GM12878 (cell line): ENCODE measurements at regions not wholly inside any gene's neighbourhood (a gene's known extent, or its start where the extent isn't known, plus 50 kb on each side); places are given as distances from the start of the nearest gene placed in this dataset.

Source experiments
- BRCA1 ChIP-seq: IDR thresholded peaks from 2 replicates; pipeline ENCODE4 v1.6.1; 2011; ENCODE audit warnings: low read depth, low read length, improper control_type of control experiment
- CHD2 ChIP-seq: IDR thresholded peaks from 2 replicates; pipeline ENCODE4 v1.6.1; 2011; ENCODE audit warnings: low read depth, low read length, improper control_type of control experiment, borderline replicate concordance
- EP300 ChIP-seq, 2 experiments: fragments of 150-350 bp in 1 of 2; IDR thresholded peaks; 2 replicates each; pipeline ENCODE4 v1.6.1; 2011 to 2012; ENCODE audit warnings: low read depth in 2 of 2, low read length in 2 of 2, borderline replicate concordance in 1 of 2, improper control_type of control experiment in 1 of 2, inconsistent platforms in 1 of 2; ENCODE audit not compliant: control insufficient read depth in 1 of 2
- POLR2A ChIP-seq: IDR thresholded peaks from 2 replicates; pipeline ENCODE4 v1.6.1; 2011; ENCODE audit warnings: low read depth, mild to moderate bottlenecking, low read length

DNA sequence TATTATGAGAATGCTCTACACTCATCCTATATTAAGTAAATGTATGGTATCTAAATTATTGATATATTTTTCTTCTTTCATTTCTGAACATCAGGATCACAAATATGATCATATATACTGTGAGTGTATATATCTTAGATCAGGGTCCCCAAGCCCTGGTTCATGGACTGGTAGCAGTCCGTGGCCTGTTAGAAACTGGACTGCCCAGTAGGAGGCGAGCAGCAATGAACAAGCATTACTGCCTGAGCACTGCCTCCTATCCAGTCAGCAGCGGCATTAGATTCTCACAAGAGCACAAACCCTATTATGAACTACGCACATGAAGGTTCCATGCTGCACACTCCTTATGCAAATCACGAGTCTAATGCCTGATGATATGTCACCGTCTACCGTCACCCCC is 1247.1 kb upstream of the NXPH2 start:
- TF ChIP-seq CHD2: no peak
- TF ChIP-seq POLR2A: no peak
- TF ChIP-seq EP300 (IDR thresholded peaks at IDR 0.05; ENCODE audit: borderline replicate concordance in 1 of 2, control insufficient read depth in 1 of 2, low read depth in 2 of 2, low read length in 2 of 2): no peak
- TF ChIP-seq BRCA1: no peak
